SK-N-MC (cell line): ENCODE measurements at regions not wholly inside any gene's neighbourhood (a gene's known extent, or its start where the extent isn't known, plus 50 kb on each side); places are given as distances from the start of the nearest gene placed in this dataset.

ENCODE experiments used
- EZH2 ChIP-seq: fragments of 200-600 bp; sonication (generic); IDR thresholded peaks from one replicate; pipeline ENCODE4 v1.6.1; 2017; ENCODE audit warnings: antibody characterized with exemption
- FOXP2 ChIP-seq: optimal IDR thresholded peaks from 2 replicates; pipeline ENCODE3; 2011; ENCODE audit warnings: mild to moderate bottlenecking, moderate library complexity; ENCODE audit not compliant: insufficient read depth; ENCODE audit errors: extremely low read length, control extremely low read depth
- POLR2AphosphoS5 ChIP-seq: IDR thresholded peaks from 2 replicates; pipeline ENCODE4 v1.6.1; 2012; ENCODE audit warnings: mild to moderate bottlenecking, low read depth, low read length, borderline replicate concordance

DNA sequence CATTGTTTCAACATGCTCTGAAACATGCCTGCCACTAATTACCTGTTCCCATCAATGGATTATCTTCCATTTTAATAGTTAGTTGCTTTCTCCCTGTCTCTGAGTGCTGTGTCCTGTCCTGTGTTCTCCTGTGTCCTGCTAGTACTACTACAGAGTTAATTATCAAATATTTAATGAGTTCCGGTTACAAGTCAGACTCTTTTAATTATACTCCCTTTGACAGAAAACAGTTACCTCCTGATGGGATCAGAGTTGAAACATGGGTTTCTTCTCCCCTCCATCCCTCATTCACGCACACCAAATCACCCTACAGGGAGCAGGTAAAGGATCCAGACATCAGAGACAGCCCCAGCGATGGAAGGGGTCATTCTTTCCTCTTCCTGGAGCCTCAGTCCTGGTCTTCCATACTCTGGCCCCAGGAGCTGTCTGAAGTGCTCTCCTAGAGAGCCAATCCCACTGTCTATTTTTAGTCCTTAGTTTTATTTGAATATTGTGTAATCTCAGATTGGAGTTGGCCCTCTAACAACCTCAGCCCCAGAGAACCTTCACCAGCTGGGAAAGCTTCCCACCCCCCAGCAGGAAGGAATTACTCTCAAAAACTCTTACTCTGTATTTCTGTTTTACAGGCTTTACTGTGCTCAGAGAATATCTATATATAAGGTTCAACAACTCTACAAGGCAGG lies 137.0 kb upstream of the C2CD4B start:
- TF ChIP-seq POLR2AphosphoS5 (no peak), EZH2 (no peak), FOXP2 (no peak)
